ENCODE measurements at regions not wholly inside any gene's neighbourhood (a gene's known extent, or its start where the extent isn't known, plus 50 kb on each side); places are given as distances from the start of the nearest gene placed in this dataset.

GRCh38 chr2:57806449-57806968 lies 240.1 kb upstream of the VRK2 start (continued):
- TF ChIP-seq ZBTB33 (IDR thresholded peaks at IDR 0.05; ENCODE audit: borderline replicate concordance, low read depth) (no peak), MEF2A (IDR thresholded peaks at IDR 0.05; ENCODE audit: borderline replicate concordance, low read depth) (no peak), FOXM1 (IDR thresholded peaks at IDR 0.05; ENCODE audit: low read depth) (no peak), RFX5 (IDR thresholded peaks at IDR 0.05; ENCODE audit: low read length) (no peak)

GRCh38 chr2:57809230-57809629 lies 237.4 kb upstream of the VRK2 start:
- TF ChIP-seq RAD21 (IDR thresholded peaks at IDR 0.05; ENCODE audit: low read length) (no peak), USF1 (IDR thresholded peaks at IDR 0.05; ENCODE audit: borderline replicate concordance, low read depth) (no peak), CTCF (IDR thresholded peaks at IDR 0.05) (no peak), RXRA (IDR thresholded peaks at IDR 0.05; ENCODE audit: borderline replicate concordance, low read depth) (no peak), TCF12 (IDR thresholded peaks at IDR 0.05) (no peak), GABPA (IDR thresholded peaks at IDR 0.05; ENCODE audit: low read depth) (no peak), MEF2A (IDR thresholded peaks at IDR 0.05; ENCODE audit: borderline replicate concordance, low read depth) (no peak), SMC3 (IDR thresholded peaks at IDR 0.05; ENCODE audit: low read depth, low read length) (no peak), NRF1 (IDR thresholded peaks at IDR 0.05; ENCODE audit: low read depth, low read length) (no peak), PBX3 (IDR thresholded peaks at IDR 0.05) (no peak), FOSL2 (IDR thresholded peaks at IDR 0.05; ENCODE audit: borderline replicate concordance, low read depth) (no peak), FOXM1 (IDR thresholded peaks at IDR 0.05; ENCODE audit: low read depth) (no peak), SIN3A (IDR thresholded peaks at IDR 0.05; ENCODE audit: borderline replicate concordance, low read depth, low read length) (no peak), ZBTB33 (IDR thresholded peaks at IDR 0.05; ENCODE audit: borderline replicate concordance, low read depth) (no peak), NFIC (IDR thresholded peaks at IDR 0.05; ENCODE audit: borderline replicate concordance) (no peak), JUND (IDR thresholded peaks at IDR 0.05) (no peak), RCOR1 (IDR thresholded peaks at IDR 0.05; ENCODE audit: low read length) (no peak)
- CTCF ChIA-PET, result no interaction called here

More at GRCh38 chr2:57809230-57809629, 237.4 kb upstream of the VRK2 start:
- Histone ChIP-seq H3K9ac (no peak overlapping the region), H3K4me1 (ENCODE audit: control insufficient read depth in 1 of 2, insufficient read depth in 2 of 2, low read depth in 1 of 2, low read length in 1 of 2) (no peaks in the 10 kb centered on the region), H4K20me1 (ENCODE audit: insufficient read depth) (no peaks in the 10 kb centered on the region), H2AFZ (ENCODE audit: low read depth) (no peak overlapping the region), H3K27me3 (ENCODE audit: insufficient read depth) (no peaks in the 10 kb centered on the region), H3K79me2 (ENCODE audit: insufficient read depth) (no peaks in the 10 kb centered on the region), H3F3A (replicated peaks; ENCODE audit: insufficient read depth) (no peaks in the 10 kb centered on the region), H3K27ac (ENCODE audit: low read depth in 2 of 2, low read length in 1 of 2) (no peak overlapping the region), H3K4me2 (no peak overlapping the region), H3K36me3 (replicated peaks in 1 of 2; ENCODE audit: control insufficient read depth in 1 of 2, insufficient read depth in 2 of 2, low read length in 1 of 2) (no peaks in the 10 kb centered on the region), H3K4me3 (ENCODE audit: low read depth in 2 of 2, low read length in 1 of 2) (no peak overlapping the region), H3K9me2 (no peaks in the 10 kb centered on the region), H3K9me3 (no peaks in the 10 kb centered on the region)
- DNase-seq, result no peak
- POLR2A ChIA-PET, result no interaction called here
